A549 (cell line): ENCODE measurements at regions not wholly inside any gene's neighbourhood (a gene's known extent, or its start where the extent isn't known, plus 50 kb on each side); places are given as distances from the start of the nearest gene placed in this dataset.

Experiments used
- ATAC-seq, 2 experiments: fragments of 200-7000 bp in 1 of 2; fragments of >200 bp in 1 of 2; cut with Nextera tagmentation in 1 of 2; cut with Tn5 transposase in 1 of 2; 3 replicates each; pipeline versions ENCODE4 v1.8.0 to v1.9.1; 2018 to 2020; ENCODE audit warnings: mild to moderate bottlenecking in 1 of 2, moderate library complexity in 1 of 2
- CTCF ChIA-PET: fragments of 300-600 bp; sonication (Branson Sonifier 250); formaldehyde crosslinking; extraction: SDS; loops from one replicate; lab custom pipeline; 2021; ENCODE audit warnings: antibody characterized with exemption, inconsistent platforms; lab: Yijun Ruan, JAX
- POLR2A ChIA-PET: fragments of 350-600 bp; formaldehyde crosslinking; extraction: SDS; loops from one replicate; lab custom pipeline; 2021; ENCODE audit warnings: antibody characterized with exemption, inconsistent platforms; lab: Yijun Ruan, JAX
- DNase-seq, 2 experiments: peaks; one replicate each; pipeline versions ENCODE4 v3.0.0 to v3.0.0-alpha.2; 2011 to 2016; ENCODE audit warnings: low read depth in 1 of 2, low spot score in 1 of 2
- FAIRE-seq: peaks from 2 replicates; lab custom pipeline; 2011; peaks lifted over from hg19 to GRCh38; lab: Jason Lieb, UNC
- H3K27ac ChIP-seq, 2 experiments: fragments of >200 bp; sonication (Bioruptor Twin); formaldehyde crosslinking; 3 replicates each; pipeline ENCODE4 v1.5.1; 2016 to 2017
- H3K4me1 ChIP-seq: fragments of >200 bp; sonication (Bioruptor Twin); formaldehyde crosslinking; 3 replicates; pipeline ENCODE4 v1.6.1; 2016
- H3K4me2 ChIP-seq: fragments of >200 bp; sonication (Bioruptor Twin); formaldehyde crosslinking; 3 replicates; pipeline ENCODE4 v1.6.1; 2016
- H3K4me3 ChIP-seq: fragments of >200 bp; sonication (Bioruptor Twin); formaldehyde crosslinking; 3 replicates; pipeline ENCODE4 v1.5.1; 2016
- H3K9me3 ChIP-seq: fragments of >200 bp; sonication (Bioruptor Twin); formaldehyde crosslinking; 3 replicates; pipeline ENCODE4 v1.6.1; 2016
- BHLHE40 ChIP-seq: IDR thresholded peaks from 2 replicates; pipeline ENCODE4 v1.6.1; 2012; ENCODE audit warnings: low read depth, low read length, inconsistent platforms
- CBX8 ChIP-seq: fragments of 200-600 bp; sonication (generic); IDR thresholded peaks from 2 replicates; pipeline ENCODE4 v1.6.1; 2016
- CHD2 ChIP-seq: fragments of 150-350 bp; IDR thresholded peaks from 2 replicates; pipeline ENCODE4 v1.6.1; 2014; ENCODE audit warnings: low read length; ENCODE audit not compliant: partially characterized antibody
- E2F6 ChIP-seq: IDR thresholded peaks from 2 replicates; pipeline ENCODE4 v1.6.1; 2012; ENCODE audit warnings: low read depth, borderline replicate concordance
- EHMT2 ChIP-seq: fragments of 200-600 bp; sonication (generic); IDR thresholded peaks from 2 replicates; pipeline ENCODE4 v1.6.1; 2016; ENCODE audit warnings: antibody characterized with exemption, low read depth, mild to moderate bottlenecking, moderate library complexity
- EP300 ChIP-seq, 2 experiments: fragments of >200 bp; sonication (Bioruptor Twin); formaldehyde crosslinking; IDR thresholded peaks; 2 replicates in 1 of 2; 3 replicates in 1 of 2; pipeline ENCODE4 v1.6.1; 2016 to 2017
- FOXS1 ChIP-seq: fragments of 250-450 bp; sonication (Bioruptor Pico); IDR thresholded peaks from 2 replicates; pipeline ENCODE4 v1.5.0; 2020; ENCODE audit warnings: mild to moderate bottlenecking, moderate library complexity
- HDAC2 ChIP-seq: fragments of 200-600 bp; sonication (generic); IDR thresholded peaks from 2 replicates; pipeline ENCODE4 v1.6.1; 2016
- HEYL ChIP-seq: fragments of 250-450 bp; sonication (Bioruptor Pico); IDR thresholded peaks from 2 replicates; pipeline ENCODE4 v1.8.0; 2021; ENCODE audit warnings: mild to moderate bottlenecking, moderate library complexity
- HOXB5 ChIP-seq: fragments of 250-450 bp; sonication (Bioruptor Pico); IDR thresholded peaks from 2 replicates; pipeline ENCODE4 v1.5.0; 2020; ENCODE audit warnings: mild to moderate bottlenecking, moderate library complexity
- JUN ChIP-seq, 2 experiments: fragments of >200 bp; sonication (Bioruptor Twin); formaldehyde crosslinking; IDR thresholded peaks; 2 replicates in 1 of 2; 3 replicates in 1 of 2; pipeline ENCODE4 v1.6.1; 2016 to 2017
- KDM5A ChIP-seq: fragments of 200-600 bp; sonication (generic); IDR thresholded peaks from 2 replicates; pipeline ENCODE4 v1.6.1; 2016; ENCODE audit warnings: antibody characterized with exemption, mild to moderate bottlenecking
- MAFK ChIP-seq: fragments of 450-650 bp; IDR thresholded peaks from 2 replicates; pipeline ENCODE4 v1.6.1; 2014; ENCODE audit not compliant: partially characterized antibody
- MYC ChIP-seq: IDR thresholded peaks from 2 replicates; pipeline ENCODE4 v1.6.1; 2012; ENCODE audit warnings: mild to moderate bottlenecking, inconsistent platforms, low read length, improper control_type of control experiment, borderline replicate concordance
- REST ChIP-seq: fragments of 200-600 bp; sonication (generic); IDR thresholded peaks from 2 replicates; pipeline ENCODE4 v1.6.1; 2016; ENCODE audit warnings: antibody characterized with exemption, mild to moderate bottlenecking, moderate library complexity
- RFX5 ChIP-seq: fragments of 450-650 bp; IDR thresholded peaks from 2 replicates; pipeline ENCODE4 v1.7.1; 2014; ENCODE audit warnings: antibody characterized with exemption, mild to moderate bottlenecking, moderate library complexity
- SMC3 ChIP-seq: fragments of >200 bp; sonication (Bioruptor Twin); formaldehyde crosslinking; IDR thresholded peaks from 3 replicates; pipeline ENCODE4 v1.6.1; 2018; ENCODE audit warnings: inconsistent platforms
- TFCP2L1 ChIP-seq: fragments of 250-450 bp; sonication (Bioruptor Pico); IDR thresholded peaks from 2 replicates; pipeline ENCODE4 v1.5.0; 2021; ENCODE audit warnings: mild to moderate bottlenecking
- USF2 ChIP-seq: fragments of 450-650 bp; IDR thresholded peaks from 2 replicates; pipeline ENCODE4 v1.6.1; 2014; ENCODE audit warnings: antibody characterized with exemption
- ZC3H11A ChIP-seq: fragments of 450-650 bp; IDR thresholded peaks from 2 replicates; pipeline ENCODE4 v1.6.1; 2014; ENCODE audit warnings: antibody characterized with exemption, mild to moderate bottlenecking
- ZSCAN20 ChIP-seq: fragments of 250-450 bp; sonication (Bioruptor Pico); IDR thresholded peaks from 2 replicates; pipeline ENCODE4 v1.8.0; 2022; ENCODE audit warnings: mild to moderate bottlenecking, moderate library complexity
- WGBS: methylation state at CpG from one replicate; pipeline ENCODE4 v1.1.6; 2017; ENCODE audit errors: missing lambda C conversion rate; 5-methylcytosine and 5-hydroxymethylcytosine counted together
- TF ChIP-seq, protein P1 (sequence below): fragments of 250-450 bp; sonication (Bioruptor Pico); IDR thresholded peaks from 2 replicates; pipeline ENCODE4 v1.5.0; 2020; ENCODE audit warnings: low read depth, mild to moderate bottlenecking, moderate library complexity

DNA sequence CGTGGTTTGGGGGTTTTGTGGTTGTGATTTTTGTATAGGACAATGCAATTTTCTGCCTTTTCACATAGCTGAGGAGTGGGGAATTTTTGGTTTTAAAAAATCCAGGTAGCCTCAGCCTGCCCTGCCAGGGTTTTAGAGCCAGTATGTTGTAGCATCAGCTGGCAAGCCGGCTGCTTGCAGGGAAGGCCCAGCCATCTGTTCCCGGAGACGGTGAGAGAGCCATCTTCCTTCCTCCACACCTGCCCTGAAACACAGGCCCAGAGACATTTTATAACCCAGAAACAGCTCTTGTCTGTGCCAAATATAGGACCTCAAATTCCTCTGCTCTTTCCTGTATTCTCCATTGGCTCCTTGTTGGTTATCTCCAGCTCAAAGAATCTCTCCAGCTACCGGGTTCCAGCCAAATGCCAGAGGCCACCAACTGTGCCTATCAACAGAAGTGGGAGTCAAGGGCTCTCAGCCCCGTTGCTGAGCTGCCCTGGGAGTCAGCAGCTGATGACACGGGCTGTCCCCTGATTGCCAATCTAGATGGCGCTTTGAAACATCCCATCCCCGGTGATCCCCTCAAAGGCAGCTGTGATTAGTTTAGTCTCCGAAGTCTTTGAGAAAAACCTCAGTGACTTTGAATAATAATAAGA is 595.2 kb downstream of the MID1IP1 start:
- ATAC-seq (no peak), DNase-seq (no peak), FAIRE-seq (no peak)
- POLR2A ChIA-PET: no interaction called here
- no peaks in the 10 kb centered on the region for H3K9me3 ChIP-seq
- CTCF ChIA-PET: no interaction called here
- H3K4me3 ChIP-seq: no peak overlapping the region
- no peaks in the 10 kb centered on the region for H3K4me1 ChIP-seq
- no peak overlapping the region for H3K27ac ChIP-seq
- no peak for TF ChIP-seq KDM5A
- no peak for TF ChIP-seq BHLHE40
- TF ChIP-seq CBX8: no peak
- no peak for TF ChIP-seq JUN (IDR thresholded peaks at IDR 0.05)
- TF ChIP-seq RFX5: no peak
- TF ChIP-seq CHD2: no peak
- TF ChIP-seq, protein P1, sequence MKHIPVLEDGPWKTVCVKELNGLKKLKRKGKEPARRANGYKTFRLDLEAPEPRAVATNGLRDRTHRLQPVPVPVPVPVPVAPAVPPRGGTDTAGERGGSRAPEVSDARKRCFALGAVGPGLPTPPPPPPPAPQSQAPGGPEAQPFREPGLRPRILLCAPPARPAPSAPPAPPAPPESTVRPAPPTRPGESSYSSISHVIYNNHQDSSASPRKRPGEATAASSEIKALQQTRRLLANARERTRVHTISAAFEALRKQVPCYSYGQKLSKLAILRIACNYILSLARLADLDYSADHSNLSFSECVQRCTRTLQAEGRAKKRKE (CRISPR knock-in tag): no peak
- TF ChIP-seq HOXB5: no peak
- TF ChIP-seq ZC3H11A: no peak
- no peak for TF ChIP-seq E2F6
- TF ChIP-seq HEYL: no peak
- no peak overlapping the region for H3K4me2 ChIP-seq
- WGBS: 44% methylated on average over 10 of the region's 10 CpGs

DNA sequence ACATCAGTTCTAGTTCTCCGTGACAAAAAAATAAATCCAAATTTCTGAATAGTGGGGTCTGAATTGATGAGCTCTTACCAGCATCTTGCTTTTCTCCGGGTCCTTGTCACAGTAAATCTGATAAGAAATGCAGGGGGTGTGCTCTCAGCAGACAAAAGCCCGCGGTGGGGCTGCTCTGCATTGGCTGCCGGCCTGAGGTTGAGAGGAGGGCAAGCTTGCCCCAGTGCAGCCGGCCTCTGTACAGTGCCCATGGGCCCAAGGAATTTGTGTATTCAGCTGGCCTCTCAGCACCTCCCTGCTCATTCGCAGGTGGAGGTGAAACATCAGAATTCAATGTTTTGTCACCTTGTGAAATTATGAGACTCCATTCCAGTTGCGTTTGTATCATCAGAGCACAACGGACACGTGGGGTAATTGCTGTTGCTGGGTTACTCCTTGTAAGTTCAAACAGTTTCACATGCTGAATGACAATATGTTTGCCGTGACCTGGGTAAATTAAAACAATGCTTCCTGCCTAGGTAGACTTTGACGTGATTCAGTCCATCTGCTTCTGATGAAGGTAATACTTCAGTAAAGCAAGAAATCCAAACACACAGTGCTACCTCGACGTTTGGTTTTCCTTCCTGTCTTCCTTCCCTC is 596.4 kb downstream of the MID1IP1 start:
- TF ChIP-seq HEYL (no peak), EP300 (IDR thresholded peaks at IDR 0.05) (no peak), TFCP2L1 (CRISPR knock-in tag) (no peak), REST (no peak), MYC (no peak), HDAC2 (no peak), CBX8 (no peak), ZSCAN20 (CRISPR knock-in tag) (no peak), FOXS1 (CRISPR knock-in tag) (no peak), USF2 (no peak), MAFK (no peak), SMC3 (no peak), EHMT2 (no peak)
- TF ChIP-seq, protein P1 (CRISPR knock-in tag): no peak
- peak; percentile 39 for FAIRE-seq
- no peak for ATAC-seq
- ChIA-PET CTCF (no interaction called here), POLR2A (no interaction called here)
- H3K27ac ChIP-seq: no peak overlapping the region
- no peak overlapping the region for H3K4me2 ChIP-seq
- H3K4me1 ChIP-seq: no peaks in the 10 kb centered on the region
- H3K9me3 ChIP-seq: no peaks in the 10 kb centered on the region
- WGBS: 35% methylated on average over 14 of the region's 14 CpGs
- no peak overlapping the region for H3K4me3 ChIP-seq
- DNase-seq: no peak
